Head of caudate nucleus (tissue), 42 donors: ENCODE measurements at regions not wholly inside any gene's neighbourhood (a gene's known extent, or its start where the extent isn't known, plus 50 kb on each side); places are given as distances from the start of the nearest gene placed in this dataset.

Experiments used
- DNase-seq, 42 donors: peaks; one replicate each; pipeline versions ENCODE4 v3.0.0 to v3.0.0-alpha.2; 2020 to 2021; ENCODE audit warnings: mixed read lengths in 7 of 42
- intact Hi-C: fragments of 100-400 bp; cut with DNase I; formaldehyde crosslinking; loops from one replicate; pipeline ENCODE4 v1.15.0; 2022

GRCh38 chr4:164384416-164384815 lies 369.5 kb upstream of the SMIM31 start:
- DNase-seq: peak in 3 of 42 donors; percentile 16 to 45 (median 34)
- intact Hi-C loops: loop anchor here (5.0 to 10.0 kb wide), 2 partner anchors 132 to 830 kb away; no protein-coding TSS in a partner anchor

- no peak for DNase-seq
- intact Hi-C loops: no loop called here
Observed at GRCh38 chr4:164396439-164396838, 357.5 kb upstream of the SMIM31 start.

- intact Hi-C loops: no loop called here
- no peak for DNase-seq
Observed at GRCh38 chr4:164402554-164402953, 351.4 kb upstream of the SMIM31 start.

GRCh38 chr4:164405774-164406173 lies 348.2 kb upstream of the SMIM31 start:
- intact Hi-C loops: no loop called here
- no peak for DNase-seq

GRCh38 chr4:164408831-164409230 lies 345.1 kb upstream of the SMIM31 start:
- intact Hi-C loops: no loop called here
- DNase-seq: no peak

- intact Hi-C loops: no loop called here
- DNase-seq: no peak
Observed at GRCh38 chr4:164410401-164410800, 343.5 kb upstream of the SMIM31 start.

GRCh38 chr4:164412246-164412645 lies 341.7 kb upstream of the SMIM31 start:
- DNase-seq: no peak
- intact Hi-C loops: no loop called here

- intact Hi-C loops: no loop called here
- no peak for DNase-seq
Observed at GRCh38 chr4:164413743-164414142, 340.2 kb upstream of the SMIM31 start.

- intact Hi-C loops: no loop called here
Observed at GRCh38 chr4:164423819-164424218, 330.1 kb upstream of the SMIM31 start.

GRCh38 chr4:164424846-164425245 lies 329.1 kb upstream of the SMIM31 start:
- intact Hi-C loops: no loop called here
- no peak for DNase-seq

More at GRCh38 chr4:164423819-164424218, 330.1 kb upstream of the SMIM31 start:
- no peak for DNase-seq

- DNase-seq: no peak
- intact Hi-C loops: no loop called here
Observed at GRCh38 chr4:164428561-164428960, 325.4 kb upstream of the SMIM31 start.

- intact Hi-C loops: no loop called here
- DNase-seq: no peak
Observed at GRCh38 chr4:164438321-164438720, 315.6 kb upstream of the SMIM31 start.

- no peak for DNase-seq
- intact Hi-C loops: no loop called here
Observed at GRCh38 chr4:164439037-164439436, 314.9 kb upstream of the SMIM31 start.

GRCh38 chr4:164440199-164440598 lies 313.7 kb upstream of the SMIM31 start:
- no peak for DNase-seq
- intact Hi-C loops: no loop called here

GRCh38 chr4:164441109-164441508 lies 312.8 kb upstream of the SMIM31 start:
- DNase-seq: no peak
- intact Hi-C loops: no loop called here

GRCh38 chr4:164442180-164442579 lies 311.8 kb upstream of the SMIM31 start:
- intact Hi-C loops: no loop called here
- DNase-seq: no peak

- DNase-seq: no peak
Observed at GRCh38 chr4:164446516-164446915, 307.4 kb upstream of the SMIM31 start.

GRCh38 chr4:164461901-164462300 lies 292.0 kb upstream of the SMIM31 start:
- no peak for DNase-seq
- intact Hi-C loops: no loop called here

More at GRCh38 chr4:164446516-164446915, 307.4 kb upstream of the SMIM31 start:
- intact Hi-C loops: no loop called here

- no peak for DNase-seq
- intact Hi-C loops: no loop called here
Observed at GRCh38 chr4:164462471-164462870, 291.5 kb upstream of the SMIM31 start.

- intact Hi-C loops: no loop called here
- no peak for DNase-seq
Observed at GRCh38 chr4:164464313-164464712, 289.6 kb upstream of the SMIM31 start.

- intact Hi-C loops: no loop called here
- DNase-seq: no peak
Observed at GRCh38 chr4:164467493-164467892, 286.4 kb upstream of the SMIM31 start.
